Activated naive CD4-positive, alpha-beta T cell treated with anti-CD3 and anti-CD28 coated beads, Interleukin-2, amount 50 U/mL, for 24 hours (primary cell): ENCODE measurements at regions not wholly inside any gene's neighbourhood (a gene's known extent, or its start where the extent isn't known, plus 50 kb on each side); places are given as distances from the start of the nearest gene placed in this dataset.
A peak's percentile ranks its signal among the peaks of the same experiment; 100 is the strongest.

Experiments
- H3K27ac Mint-ChIP-seq: one replicate; pipeline ENCODE4 v1.8.0; 2021; ENCODE audit warnings: mild to moderate bottlenecking, mixed read lengths
- H3K27me3 Mint-ChIP-seq: one replicate; pipeline ENCODE4 v1.8.0; 2021; ENCODE audit warnings: mixed read lengths
- H3K36me3 Mint-ChIP-seq: one replicate; pipeline ENCODE4 v1.8.0; 2021; ENCODE audit warnings: mixed read lengths
- H3K4me1 Mint-ChIP-seq: one replicate; pipeline ENCODE4 v1.8.0; 2021; ENCODE audit warnings: mixed read lengths
- H3K4me3 Mint-ChIP-seq: one replicate; pipeline ENCODE4 v1.8.0; 2021; ENCODE audit warnings: mild to moderate bottlenecking, mixed read lengths
- H3K9me3 Mint-ChIP-seq: one replicate; pipeline ENCODE4 v1.8.0; 2021; ENCODE audit warnings: mixed read lengths

DNA sequence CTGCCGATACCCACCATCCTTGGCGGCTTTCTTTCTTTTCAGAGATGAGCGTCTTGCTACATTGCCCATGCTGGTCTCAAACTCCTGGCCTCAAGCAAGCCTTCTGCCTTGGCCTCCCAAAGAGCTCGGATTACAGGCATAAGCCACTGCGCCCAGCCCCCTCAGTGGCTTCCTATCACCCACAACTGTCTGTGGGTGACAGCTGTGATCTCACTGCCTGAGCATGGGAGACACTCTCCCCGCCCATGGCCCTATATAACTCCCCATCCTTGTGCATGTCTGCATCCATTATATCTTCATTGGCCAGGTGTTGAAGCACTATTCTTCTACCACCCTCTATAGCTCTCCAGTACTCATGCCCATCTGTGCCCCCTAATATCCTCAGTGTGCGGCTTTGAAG is 76.2 kb downstream of the PTPRS start:
- Mint-ChIP-seq H3K36me3 (no peaks in the 10 kb centered on the region), H3K9me3 (no peaks in the 10 kb centered on the region), H3K27ac (no peak overlapping the region)

DNA sequence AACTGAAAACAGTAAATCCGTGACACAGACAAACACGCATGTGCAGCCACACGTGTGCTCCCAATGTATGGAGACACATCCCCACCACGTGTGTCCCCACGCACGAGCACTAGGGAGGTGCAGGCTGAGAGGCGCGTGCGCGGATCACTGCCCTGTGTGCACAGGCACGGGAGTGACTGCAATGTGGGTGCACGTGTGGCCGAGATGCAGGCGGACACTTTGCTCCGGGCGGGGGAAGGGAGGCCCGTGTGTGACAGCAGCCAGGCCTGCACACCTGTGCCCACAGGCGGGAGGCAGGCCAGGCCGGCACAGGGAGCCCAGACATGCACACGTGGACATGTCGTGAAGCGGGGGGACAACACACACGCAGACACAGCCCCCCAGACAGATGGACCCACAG is 77.0 kb downstream of the PTPRS start:
- no peaks in the 10 kb centered on the region for H3K9me3 Mint-ChIP-seq
- H3K27me3 Mint-ChIP-seq, result no peaks in the 10 kb centered on the region
- no peak overlapping the region for H3K27ac Mint-ChIP-seq
- no peak overlapping the region for H3K4me3 Mint-ChIP-seq
- H3K36me3 Mint-ChIP-seq, result no peaks in the 10 kb centered on the region
- H3K4me1 Mint-ChIP-seq, result no peaks in the 10 kb centered on the region

More for the DNA sequence above, 76.2 kb downstream of the PTPRS start:
- no peaks in the 10 kb centered on the region for H3K27me3 Mint-ChIP-seq
- H3K4me3 Mint-ChIP-seq, result no peak overlapping the region
- no peaks in the 10 kb centered on the region for H3K4me1 Mint-ChIP-seq

DNA sequence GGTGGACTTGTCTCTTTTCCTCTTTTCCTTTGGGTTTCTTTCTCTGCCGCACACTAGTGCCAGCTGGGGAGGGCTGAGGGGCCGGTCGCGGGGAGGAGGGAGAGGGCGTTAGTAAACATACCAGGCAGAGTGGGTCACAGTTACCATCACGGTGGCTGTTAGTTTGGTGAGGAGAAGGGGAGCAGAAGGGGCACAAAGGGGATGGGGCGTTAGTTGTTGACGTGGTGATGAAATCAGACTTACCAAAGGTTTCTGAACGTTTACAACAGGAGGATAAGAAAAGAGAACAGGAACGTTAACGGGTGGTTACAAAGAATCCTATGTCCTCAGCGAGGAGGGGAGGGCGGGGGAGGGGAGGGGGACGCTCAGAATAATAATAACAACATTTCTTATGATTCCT is 77.9 kb downstream of the PTPRS start:
- Mint-ChIP-seq H3K27ac (no peak overlapping the region), H3K9me3 (no peaks in the 10 kb centered on the region), H3K4me3 (no peak overlapping the region), H3K27me3 (no peaks in the 10 kb centered on the region), H3K4me1 (no peaks in the 10 kb centered on the region), H3K36me3 (no peaks in the 10 kb centered on the region)

DNA sequence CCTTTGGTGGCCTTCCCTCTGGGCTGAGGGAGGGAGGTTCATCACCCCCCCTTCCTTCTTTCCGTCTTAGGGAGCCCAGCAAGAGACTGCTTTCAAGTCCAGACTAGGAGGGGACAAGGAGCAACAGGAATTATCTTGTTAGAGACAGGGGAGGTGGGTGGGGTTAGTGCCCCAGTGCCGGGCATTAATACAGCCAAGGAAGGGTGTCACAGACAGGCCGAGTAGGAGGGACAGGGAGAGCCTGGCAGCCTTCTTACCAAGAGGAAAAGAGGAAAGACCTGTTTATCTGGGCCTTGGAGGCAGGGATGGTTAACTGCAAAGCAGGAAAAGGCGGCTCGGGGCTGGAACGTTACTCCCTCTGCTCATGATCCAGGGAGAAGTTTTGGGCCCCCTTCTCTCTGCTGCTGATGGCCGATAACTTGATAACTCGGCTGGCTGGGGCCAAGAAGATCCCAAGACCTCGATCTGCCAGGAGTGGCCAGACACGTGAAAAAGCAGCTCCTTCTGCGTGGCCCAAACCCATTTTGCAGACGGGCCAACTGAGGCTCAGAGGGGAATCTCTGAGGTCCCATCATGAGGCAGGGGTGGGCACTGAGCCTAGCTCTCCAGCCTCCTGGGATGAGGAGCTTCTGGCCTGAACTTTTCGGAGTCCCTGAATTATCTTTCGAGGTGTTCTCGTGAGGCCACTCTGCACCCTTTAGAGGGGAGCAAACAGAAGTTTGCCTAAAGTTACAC is 79.3 kb downstream of the PTPRS start:
- Mint-ChIP-seq H3K27me3 (no peaks in the 10 kb centered on the region), H3K9me3 (no peaks in the 10 kb centered on the region), H3K27ac (no peak overlapping the region), H3K36me3 (peaks cover 2% of the 10 kb centered on the region), H3K4me3 (no peak overlapping the region), H3K4me1 (no peaks in the 10 kb centered on the region)

DNA sequence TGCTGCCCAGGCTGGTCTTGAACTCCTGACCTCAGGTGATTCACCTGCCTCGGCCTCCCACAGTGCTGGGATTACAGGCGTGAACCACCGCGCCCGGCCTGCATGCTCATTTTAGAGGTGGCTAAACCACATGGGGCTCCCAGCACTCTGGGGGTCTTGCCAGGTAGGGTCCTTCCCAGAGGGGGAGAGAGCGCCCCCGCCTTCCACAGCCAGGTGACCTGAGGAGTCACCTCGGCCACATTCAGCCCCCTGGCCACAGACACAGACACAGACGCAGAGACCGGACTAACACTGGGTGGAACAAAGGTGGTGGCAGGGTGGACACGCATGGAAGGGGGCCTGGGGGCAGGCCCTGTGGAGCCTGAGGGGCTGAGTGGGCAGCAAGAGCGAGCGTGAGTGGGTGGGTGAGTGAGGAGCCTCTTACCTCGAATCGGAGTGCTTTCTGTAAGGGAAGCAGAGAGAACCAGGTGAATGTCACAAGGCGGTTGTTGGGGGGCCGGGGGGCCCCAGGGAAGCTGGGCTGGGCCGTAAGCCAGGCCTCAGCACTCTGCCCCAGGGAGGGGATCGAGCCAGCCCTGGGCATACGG is 80.1 kb downstream of the PTPRS start:
- no peak overlapping the region for H3K27ac Mint-ChIP-seq
- no peaks in the 10 kb centered on the region for H3K4me1 Mint-ChIP-seq
- H3K9me3 Mint-ChIP-seq, result no peaks in the 10 kb centered on the region
- no peaks in the 10 kb centered on the region for H3K27me3 Mint-ChIP-seq
- H3K4me3 Mint-ChIP-seq, result no peak overlapping the region
- H3K36me3 Mint-ChIP-seq, result peaks cover 4% of the 10 kb centered on the region

DNA sequence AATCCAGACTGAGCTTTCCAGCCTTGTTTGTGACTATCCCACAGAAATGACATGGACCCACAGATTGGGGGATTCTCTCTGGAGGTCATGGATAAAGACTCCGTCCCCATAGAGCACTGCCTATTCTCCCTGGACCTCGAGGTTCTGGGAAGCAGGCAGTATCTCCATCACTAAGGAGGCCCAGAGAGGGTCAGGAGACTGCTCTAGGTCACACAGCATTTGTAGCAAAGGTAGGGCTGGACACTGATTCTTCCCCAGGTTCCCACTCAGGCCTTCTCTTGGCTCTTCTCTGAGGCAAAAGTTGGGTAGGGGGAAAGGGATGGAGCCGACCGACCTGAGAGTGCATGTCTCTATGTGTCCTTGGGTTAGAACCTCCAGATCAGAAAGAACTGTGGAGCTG is 80.9 kb downstream of the PTPRS start:
- H3K9me3 Mint-ChIP-seq, result no peaks in the 10 kb centered on the region
- no peak overlapping the region for H3K27ac Mint-ChIP-seq

DNA sequence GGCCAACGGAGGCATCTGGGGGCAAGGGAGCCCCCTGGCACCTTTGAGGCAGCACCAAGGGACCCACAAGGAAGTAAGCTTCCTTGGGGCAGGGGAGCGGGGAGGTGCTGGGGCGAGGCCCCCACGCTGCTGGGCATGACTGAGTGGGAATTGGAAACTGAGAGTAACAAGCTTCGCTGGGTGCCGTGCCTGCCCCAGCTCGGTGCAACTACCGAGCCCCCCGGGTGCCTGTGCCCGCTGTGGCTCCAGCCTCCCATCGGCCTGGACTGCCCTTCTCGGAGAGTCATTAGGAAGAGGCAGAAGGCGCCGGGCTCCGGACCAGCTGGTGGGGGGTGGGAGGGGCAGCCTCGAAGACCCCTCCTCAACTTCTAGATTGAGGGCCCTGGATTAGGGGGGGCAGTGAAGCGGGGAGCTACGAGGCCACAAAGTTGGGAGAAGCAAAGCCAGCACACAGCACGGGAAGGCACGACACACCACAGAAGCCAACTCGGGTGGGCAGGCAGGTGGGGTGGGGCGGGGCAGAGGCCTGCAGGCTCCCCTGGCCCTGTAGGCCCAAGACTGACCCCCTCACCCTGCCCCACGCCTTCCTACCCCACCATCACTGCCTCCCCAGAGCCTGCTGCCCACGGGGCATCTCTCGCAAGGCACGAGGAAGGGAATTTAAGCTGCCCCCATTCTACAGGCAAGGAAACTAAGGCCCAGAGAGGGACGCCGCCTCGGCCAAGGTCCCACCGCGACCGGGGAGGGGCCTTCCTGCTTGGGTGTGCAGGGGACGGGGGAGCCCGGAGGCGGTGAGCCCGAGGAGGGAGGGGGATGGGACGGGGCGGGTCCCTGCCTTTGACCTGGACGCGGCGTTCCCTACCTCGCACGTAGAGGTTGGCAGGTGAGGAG is 83.2 kb downstream of the PTPRS start:
- no peaks in the 10 kb centered on the region for H3K4me1 Mint-ChIP-seq
- no peak overlapping the region for H3K27ac Mint-ChIP-seq
- H3K4me3 Mint-ChIP-seq, result no peak overlapping the region
- H3K27me3 Mint-ChIP-seq, result no peaks in the 10 kb centered on the region
- H3K36me3 Mint-ChIP-seq, result peaks cover 14% of the 10 kb centered on the region
- no peaks in the 10 kb centered on the region for H3K9me3 Mint-ChIP-seq

More for the DNA sequence above, 80.9 kb downstream of the PTPRS start:
- Mint-ChIP-seq H3K27me3 (no peaks in the 10 kb centered on the region), H3K36me3 (peaks cover 8% of the 10 kb centered on the region), H3K4me3 (no peak overlapping the region), H3K4me1 (no peaks in the 10 kb centered on the region)

DNA sequence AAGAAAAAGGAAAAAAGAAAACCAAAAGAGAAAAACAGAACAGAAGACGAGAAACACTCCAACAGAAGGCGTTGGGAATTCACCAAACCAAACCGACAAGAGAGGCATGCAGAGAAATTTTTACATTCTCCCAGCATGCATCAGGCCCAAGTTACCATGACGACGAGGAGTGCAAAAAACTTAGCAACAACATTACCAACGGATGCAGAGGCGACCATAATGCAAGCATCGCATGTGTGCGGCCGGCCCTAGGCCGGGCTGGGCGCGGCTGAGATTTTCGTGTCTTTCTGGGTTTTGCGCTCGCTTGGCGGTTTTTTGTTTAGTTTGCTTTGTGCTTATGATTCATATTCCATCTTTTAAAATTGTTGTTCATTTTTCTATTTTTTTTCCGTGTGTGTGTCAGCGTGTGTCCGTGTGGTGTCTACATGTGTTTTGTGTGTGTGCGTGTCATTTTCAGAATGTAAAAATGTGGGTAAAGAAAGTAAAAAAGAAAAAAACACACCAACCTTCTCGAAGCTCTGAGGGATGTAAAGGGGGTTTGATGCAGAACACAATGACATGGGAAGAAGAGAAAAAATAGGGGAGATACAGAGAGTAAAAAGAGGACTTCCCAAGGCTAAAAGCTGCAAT is 84.9 kb downstream of the PTPRS start:
- Mint-ChIP-seq H3K4me1 (no peaks in the 10 kb centered on the region), H3K27me3 (no peaks in the 10 kb centered on the region), H3K9me3 (no peaks in the 10 kb centered on the region), H3K27ac (peak overlapping the region; percentile 23), H3K36me3 (peaks cover 14% of the 10 kb centered on the region), H3K4me3 (no peak overlapping the region)

DNA sequence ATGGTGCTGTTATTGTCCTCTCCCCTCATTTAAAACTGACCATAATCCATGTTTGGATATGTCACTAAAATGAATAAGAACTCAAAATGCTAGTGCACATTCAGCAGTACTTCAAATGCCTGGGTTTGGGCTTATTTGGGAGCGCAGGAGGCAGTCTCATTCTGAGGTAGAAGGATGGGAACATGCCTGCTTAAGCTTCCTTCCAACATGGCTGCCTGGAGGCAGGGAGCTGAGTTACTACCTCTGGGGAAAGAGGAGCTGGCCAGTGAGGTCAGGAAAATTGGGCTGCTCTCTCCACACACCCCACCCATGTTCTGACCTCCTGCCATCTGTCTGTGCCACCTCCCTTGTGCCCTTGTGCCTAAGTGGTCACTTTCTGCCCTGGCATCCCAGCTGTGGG is 85.7 kb downstream of the PTPRS start:
- no peaks in the 10 kb centered on the region for H3K27me3 Mint-ChIP-seq
- H3K27ac Mint-ChIP-seq, result no peak overlapping the region
- H3K4me3 Mint-ChIP-seq, result no peak overlapping the region
- H3K9me3 Mint-ChIP-seq, result no peaks in the 10 kb centered on the region
- H3K4me1 Mint-ChIP-seq, result no peaks in the 10 kb centered on the region
- H3K36me3 Mint-ChIP-seq, result peaks cover 14% of the 10 kb centered on the region

DNA sequence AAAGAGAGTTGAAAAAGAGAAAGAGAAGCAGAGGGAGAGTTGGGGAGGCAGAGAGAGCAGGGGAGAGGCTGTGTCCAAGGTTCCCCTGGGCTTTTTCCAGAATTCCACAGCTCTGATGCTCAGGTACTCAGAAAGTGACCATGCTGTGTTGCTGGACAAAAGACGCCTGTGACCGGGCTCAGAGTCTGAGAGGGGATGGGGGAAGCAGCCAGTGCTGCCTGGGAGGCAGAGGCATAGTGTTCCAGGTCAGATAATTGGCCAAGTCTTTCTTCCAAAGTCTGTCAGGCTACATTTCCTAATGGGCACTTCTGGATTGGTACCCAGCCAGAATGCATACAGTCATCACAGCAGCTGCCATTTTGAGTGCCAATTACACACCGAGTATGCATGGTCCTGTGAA is 86.1 kb downstream of the PTPRS start:
- H3K4me3 Mint-ChIP-seq, result no peak overlapping the region
- peaks cover 14% of the 10 kb centered on the region for H3K36me3 Mint-ChIP-seq
- no peaks in the 10 kb centered on the region for H3K4me1 Mint-ChIP-seq
- H3K9me3 Mint-ChIP-seq, result no peaks in the 10 kb centered on the region
- no peaks in the 10 kb centered on the region for H3K27me3 Mint-ChIP-seq
- no peak overlapping the region for H3K27ac Mint-ChIP-seq

DNA sequence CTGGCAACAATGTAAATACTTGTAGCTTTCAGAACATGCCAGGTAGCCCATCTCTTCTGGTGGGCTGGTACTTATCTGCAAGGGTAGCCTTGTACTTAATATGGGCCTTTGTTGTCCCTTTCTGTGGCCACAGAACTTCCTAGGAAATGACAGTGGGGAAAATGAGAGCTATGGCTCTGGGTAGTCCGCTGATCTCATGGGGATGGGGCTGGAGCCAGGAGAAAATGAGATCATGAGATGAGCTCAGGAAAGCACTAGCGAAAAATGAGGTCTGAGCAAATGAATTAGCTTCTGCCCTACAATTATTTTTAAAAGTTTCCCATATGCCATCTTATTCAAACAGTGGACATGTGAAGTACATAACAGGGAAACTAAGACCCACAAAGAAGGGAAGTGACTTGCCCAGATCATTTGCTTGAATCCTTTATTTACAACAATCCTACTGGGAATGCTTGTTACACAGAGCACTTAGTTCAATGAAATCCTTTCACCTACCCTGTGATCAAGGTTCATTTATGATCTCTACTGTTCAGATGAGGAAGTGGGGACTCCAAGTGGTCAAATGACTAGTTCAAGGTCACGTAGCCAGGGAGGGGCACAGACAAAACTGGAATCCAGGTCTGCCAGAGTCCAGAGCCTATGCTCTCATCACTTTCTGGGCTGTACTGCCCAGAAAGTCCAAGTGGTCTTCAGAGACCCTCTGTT is 87.1 kb downstream of the PTPRS start:
- Mint-ChIP-seq H3K36me3 (peaks cover 14% of the 10 kb centered on the region), H3K9me3 (no peaks in the 10 kb centered on the region), H3K4me3 (no peak overlapping the region), H3K4me1 (no peaks in the 10 kb centered on the region), H3K27me3 (no peaks in the 10 kb centered on the region), H3K27ac (no peak overlapping the region)

DNA sequence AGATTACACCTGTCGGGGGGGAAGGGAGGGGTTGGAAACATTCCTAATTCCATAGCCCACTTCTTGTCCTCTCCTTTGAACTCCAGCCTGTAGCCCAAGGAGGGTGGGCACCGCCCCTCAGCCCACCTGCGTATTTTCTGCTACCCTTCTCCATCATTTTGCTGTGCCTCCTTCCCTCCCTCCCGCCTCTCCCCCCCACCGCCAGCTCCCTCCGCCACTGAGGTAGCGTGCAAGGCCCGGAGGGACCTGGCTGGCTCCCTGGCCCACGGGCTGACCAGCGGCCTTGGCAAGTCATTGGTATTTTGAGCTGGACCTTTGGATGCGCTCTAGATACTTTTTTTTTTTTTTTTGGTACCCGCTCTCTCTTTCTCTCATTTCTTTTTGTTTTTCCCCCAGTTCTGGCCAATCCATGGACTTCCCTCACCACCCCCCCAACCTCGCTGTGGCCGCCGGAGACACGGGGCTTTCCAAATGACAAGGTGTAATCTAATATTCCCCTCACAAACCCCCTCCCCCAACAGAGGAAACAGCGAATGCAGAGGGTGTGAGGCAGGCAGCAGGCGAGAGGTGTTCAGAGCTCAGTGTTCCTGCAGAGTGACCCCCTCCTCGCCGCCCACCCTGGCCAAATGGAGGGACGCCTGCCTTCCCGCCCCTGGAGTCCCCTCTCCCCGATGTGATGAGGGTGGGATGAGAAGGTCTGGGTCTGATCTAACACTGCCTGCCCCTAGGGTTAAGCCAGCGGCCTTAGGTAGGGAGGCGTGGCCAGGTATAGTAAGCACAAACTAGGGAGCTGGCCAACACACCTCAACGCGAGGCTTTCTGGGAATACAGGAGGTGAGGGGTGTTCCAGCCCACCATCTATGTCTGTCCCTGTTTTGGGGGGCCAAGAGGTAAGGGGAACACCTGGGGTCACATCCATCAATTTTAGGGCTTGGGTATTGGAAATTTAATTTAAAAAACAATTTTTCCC is 89.2 kb downstream of the PTPRS start:
- H3K36me3 Mint-ChIP-seq, result peaks cover 12% of the 10 kb centered on the region
- H3K27me3 Mint-ChIP-seq, result peaks cover 2% of the 10 kb centered on the region
- H3K4me1 Mint-ChIP-seq, result peaks cover 5% of the 10 kb centered on the region
- H3K27ac Mint-ChIP-seq, result no peak overlapping the region
- H3K9me3 Mint-ChIP-seq, result no peaks in the 10 kb centered on the region
- H3K4me3 Mint-ChIP-seq, result no peak overlapping the region

DNA sequence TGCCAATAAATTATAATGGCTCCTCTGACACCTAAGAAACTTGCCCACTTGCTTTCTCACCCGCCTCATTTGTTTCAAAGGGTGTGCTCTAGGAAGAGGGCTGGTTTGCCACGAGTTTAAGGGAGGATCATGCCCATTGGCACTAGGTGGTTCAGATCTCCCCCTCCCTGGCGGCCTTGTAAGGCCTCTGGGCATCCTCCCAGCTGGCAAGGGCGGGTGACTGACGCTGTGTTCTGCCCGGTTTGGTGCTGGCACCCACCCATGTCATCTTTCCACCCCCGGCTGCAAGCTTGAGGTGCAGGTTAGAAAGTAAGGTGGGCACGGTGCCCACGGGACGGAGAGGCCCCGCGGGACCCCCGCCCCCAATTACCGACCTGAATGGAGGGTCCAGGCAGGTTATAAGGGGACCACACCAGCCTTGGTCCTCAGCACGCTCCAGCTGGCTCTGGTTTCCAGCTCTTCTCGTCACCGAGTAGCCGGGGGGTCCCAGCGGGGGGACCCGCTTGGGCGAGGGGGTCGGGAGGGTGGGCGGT is 90.4 kb downstream of the PTPRS start:
- peaks cover 8% of the 10 kb centered on the region for H3K36me3 Mint-ChIP-seq
- H3K4me3 Mint-ChIP-seq, result no peak overlapping the region
- peaks cover 2% of the 10 kb centered on the region for H3K27me3 Mint-ChIP-seq
- H3K9me3 Mint-ChIP-seq, result no peaks in the 10 kb centered on the region
- H3K4me1 Mint-ChIP-seq, result peaks cover 5% of the 10 kb centered on the region
- H3K27ac Mint-ChIP-seq, result no peak overlapping the region

DNA sequence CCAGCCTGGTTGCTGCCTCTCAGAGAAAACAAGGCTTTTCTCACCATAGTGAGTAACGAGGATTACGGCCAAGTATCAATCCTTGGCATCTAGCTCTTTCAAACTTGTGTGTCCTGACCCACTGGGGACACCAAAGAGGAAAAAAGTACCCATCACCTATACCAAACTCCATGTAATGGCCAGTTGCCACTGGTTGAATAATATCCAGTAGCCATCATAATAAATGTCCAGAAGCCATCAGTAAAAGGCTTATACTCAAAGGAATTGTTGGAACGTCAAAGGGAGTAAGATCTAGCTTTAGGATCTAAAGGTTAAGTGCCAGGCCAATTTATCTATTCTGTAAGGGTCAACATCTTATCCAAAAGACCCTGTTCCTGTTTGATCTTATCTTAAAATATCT is 91.1 kb downstream of the PTPRS start:
- H3K9me3 Mint-ChIP-seq, result no peaks in the 10 kb centered on the region
- H3K4me1 Mint-ChIP-seq, result peaks cover 5% of the 10 kb centered on the region
- peaks cover 2% of the 10 kb centered on the region for H3K27me3 Mint-ChIP-seq
- H3K27ac Mint-ChIP-seq, result no peak overlapping the region
- peaks cover 6% of the 10 kb centered on the region for H3K36me3 Mint-ChIP-seq
- H3K4me3 Mint-ChIP-seq, result no peak overlapping the region
